SK-MEL-5 (cell line): ENCODE measurements at regions not wholly inside any gene's neighbourhood (a gene's known extent, or its start where the extent isn't known, plus 50 kb on each side); places are given as distances from the start of the nearest gene placed in this dataset.

Experiments
- DNase-seq: peaks from one replicate; pipeline ENCODE4 v3.0.0-alpha.2; 2016; ENCODE audit warnings: low read depth, low spot score
- in situ Hi-C: cut with HindIII; loops from 2 replicates; pipeline ENCODE4 v1.10.0; 2016; ENCODE audit warnings: low sequenced_read_pairs, high pct_unique_total_duplicates, low pct_unique_long_range_greater_than_20kb

- DNase-seq, result no peak
- in situ Hi-C loops, result no loop called here
Observed at GRCh38 chr18:40980171-40980570, 974.9 kb upstream of the PIK3C3 start.

- DNase-seq, result no peak
- in situ Hi-C loops, result no loop called here
Observed at GRCh38 chr18:40976050-40976449, 979.0 kb upstream of the PIK3C3 start.

DNA sequence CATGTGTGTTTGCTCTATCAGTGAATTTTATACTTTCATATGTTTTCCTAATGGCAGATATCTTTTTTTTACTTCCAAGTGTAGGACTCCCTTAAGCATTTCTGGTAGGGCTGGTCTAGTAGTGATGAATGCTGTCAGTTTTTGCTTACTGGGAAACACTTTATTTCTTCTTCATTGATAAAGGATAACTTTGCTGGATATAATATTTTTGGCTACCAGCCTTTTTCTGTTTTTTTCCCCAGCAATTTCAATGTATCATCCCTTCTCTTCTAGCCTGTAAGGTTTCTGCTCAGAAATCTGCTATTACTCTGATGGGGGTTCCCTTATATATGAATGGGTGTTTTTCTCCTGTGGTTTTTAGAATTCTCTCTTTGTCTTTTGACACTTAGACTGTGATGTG, 980.6 kb upstream of the PIK3C3 start:
- DNase-seq, result no peak
- in situ Hi-C loops, result no loop called here

DNA sequence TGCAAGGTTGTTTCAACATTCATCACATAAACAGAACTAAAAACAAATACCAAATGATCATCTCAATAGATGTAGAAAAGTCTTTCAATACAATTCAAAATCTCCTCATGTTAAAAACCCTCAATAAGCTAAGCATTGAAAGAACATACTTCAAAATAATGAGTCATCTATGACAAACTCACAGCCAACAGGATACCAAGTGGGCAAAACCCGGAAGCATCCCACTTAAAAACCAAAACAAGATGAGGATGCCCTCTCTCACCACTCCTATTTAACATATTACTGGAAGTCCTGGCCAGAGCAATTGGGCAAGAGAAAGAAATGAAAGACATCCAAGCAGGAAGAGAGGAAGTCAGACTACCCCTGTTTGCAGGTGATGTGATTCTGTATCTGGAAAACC, 992.2 kb upstream of the PIK3C3 start:
- no peak for DNase-seq
- in situ Hi-C loops, result no loop called here

DNA sequence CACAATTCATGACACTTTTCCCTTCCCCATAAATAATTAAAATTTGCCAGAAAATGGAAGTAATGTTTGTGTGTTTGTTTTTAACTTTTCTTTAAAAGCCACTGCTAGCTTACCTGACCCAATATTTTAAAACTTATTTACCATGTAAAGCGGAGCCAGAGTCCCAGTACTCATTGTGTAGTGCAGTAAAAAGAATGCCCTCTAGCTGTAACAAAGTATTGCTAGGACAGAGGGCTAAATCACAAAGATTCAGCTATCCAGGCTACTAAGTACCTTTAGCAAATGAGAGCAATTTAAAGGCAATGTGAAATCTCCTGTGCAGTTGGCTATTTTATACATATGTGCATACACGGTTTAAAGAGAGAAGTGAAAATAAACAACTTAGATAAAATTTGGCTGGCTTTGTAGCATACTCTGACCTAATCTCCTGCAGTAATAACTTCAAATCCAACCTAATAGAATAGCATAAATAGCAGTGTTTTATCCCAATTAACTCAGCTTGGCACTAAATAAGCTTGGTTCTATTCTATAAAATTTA, 997.4 kb upstream of the PIK3C3 start:
- in situ Hi-C loops, result no loop called here
- no peak for DNase-seq

GRCh38 chr18:40956213-40956612, 998.8 kb upstream of the PIK3C3 start:
- no peak for DNase-seq
- in situ Hi-C loops, result no loop called here

- no peak for DNase-seq
Observed at GRCh38 chr18:40955351-40955750, 999.7 kb upstream of the PIK3C3 start.

DNA sequence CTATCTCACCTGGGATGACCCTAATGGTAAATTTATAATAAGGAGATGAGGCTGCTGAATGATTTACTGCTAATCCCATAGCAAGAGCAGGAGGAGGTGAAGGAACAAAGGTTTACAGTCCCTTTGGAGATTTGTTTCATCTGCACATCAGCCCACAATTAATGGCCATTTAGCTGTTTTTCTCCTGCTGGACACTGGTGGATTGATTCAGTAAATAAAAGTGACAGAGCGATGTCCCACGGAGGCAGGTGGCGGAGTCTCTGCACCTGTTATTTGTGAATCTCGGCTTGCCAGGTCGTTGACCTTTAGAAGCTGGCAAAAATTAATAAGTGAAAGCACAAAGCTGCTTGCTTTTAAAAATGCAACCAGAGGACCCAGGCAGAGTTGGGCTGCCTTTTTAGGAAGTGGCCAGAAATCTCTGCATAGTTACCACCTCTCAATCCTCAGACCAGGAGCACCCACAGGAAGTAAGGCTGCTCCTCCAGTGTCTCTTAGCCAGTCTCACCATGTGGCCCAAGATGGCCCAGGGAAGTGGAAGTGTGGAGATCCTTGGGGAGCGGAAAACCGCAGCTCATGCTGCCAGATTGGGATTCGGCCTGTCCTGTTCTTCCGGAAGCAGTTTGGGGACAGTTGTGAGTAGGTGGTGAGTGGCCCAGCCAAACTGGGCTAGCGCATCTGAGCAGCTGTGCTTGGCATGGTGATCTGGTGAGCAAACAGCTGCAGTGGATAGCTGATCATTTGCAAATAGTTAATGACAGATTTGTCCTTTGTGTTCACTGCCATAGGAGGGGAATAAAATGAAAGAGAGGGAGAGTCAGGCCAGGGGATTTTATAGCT, 1005.7 kb upstream of the PIK3C3 start:
- DNase-seq, result no peak
- in situ Hi-C loops, result no loop called here

More at GRCh38 chr18:40955351-40955750, 999.7 kb upstream of the PIK3C3 start:
- in situ Hi-C loops, result no loop called here

DNA sequence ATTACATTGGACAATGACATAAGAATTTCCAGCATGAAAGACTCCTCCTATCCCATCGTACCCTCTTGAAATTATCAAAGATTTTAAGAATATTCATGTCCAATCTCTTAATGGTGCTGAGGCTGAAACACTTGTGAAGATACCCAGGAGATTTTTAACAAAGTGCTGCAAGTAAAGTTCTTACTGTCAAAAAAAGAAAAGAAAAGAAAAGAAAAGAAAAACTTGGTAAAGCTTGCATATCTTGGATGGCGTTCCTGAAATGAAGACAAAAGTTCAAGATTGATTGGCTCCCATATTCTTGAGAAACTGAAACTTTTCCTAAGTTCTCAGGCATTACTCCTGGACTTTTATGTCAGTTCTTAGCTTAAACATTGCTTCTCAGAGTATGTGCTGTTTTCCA, 1010.5 kb upstream of the PIK3C3 start:
- DNase-seq, result no peak
- in situ Hi-C loops, result no loop called here

GRCh38 chr18:40939656-40940515, 1015.1 kb upstream of the PIK3C3 start:
- no peak for DNase-seq
- in situ Hi-C loops, result no loop called here

DNA sequence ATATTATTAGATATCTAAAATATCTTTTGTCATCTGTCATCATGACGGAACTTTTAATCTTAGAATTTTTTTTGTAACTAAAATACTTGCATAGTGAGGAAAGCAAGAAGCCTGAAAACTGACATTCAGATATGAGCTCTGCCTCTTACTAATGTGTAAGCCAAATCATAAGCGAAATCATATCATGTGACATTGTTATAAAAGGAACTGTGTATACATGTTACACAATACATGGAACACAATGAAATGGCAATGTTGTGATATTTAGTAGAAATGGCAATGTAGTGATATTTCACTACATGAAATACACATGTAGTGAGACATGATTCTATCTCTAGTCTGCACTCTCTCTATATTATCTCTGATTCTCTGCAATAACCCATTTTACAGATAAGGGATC, 1016.4 kb upstream of the PIK3C3 start:
- in situ Hi-C loops, result no loop called here

DNA sequence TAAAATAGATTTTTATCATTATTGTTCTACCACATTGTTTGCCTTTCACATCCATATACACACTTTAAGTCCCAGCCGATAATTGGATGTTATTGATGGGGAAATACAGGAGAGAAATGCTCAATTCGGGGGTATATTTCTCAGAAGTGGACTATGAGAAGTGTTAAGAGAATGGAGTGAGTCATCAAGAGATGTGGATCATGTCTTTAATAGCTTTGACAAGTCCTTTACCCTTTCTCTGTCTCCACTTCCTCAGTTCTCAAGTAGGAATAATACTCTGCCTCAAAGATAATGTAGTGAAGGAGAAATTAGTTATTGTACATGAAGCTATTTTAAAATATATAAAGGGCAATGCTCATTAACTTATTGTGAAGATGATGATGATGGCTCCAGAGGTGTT, 1017.6 kb upstream of the PIK3C3 start:
- in situ Hi-C loops, result no loop called here
- no peak for DNase-seq

More for the DNA sequence above, 1016.4 kb upstream of the PIK3C3 start:
- no peak for DNase-seq

- DNase-seq, result peak; percentile 74
- in situ Hi-C loops, result no loop called here
Observed at GRCh38 chr18:40935423-40935822, 1019.6 kb upstream of the PIK3C3 start.

DNA sequence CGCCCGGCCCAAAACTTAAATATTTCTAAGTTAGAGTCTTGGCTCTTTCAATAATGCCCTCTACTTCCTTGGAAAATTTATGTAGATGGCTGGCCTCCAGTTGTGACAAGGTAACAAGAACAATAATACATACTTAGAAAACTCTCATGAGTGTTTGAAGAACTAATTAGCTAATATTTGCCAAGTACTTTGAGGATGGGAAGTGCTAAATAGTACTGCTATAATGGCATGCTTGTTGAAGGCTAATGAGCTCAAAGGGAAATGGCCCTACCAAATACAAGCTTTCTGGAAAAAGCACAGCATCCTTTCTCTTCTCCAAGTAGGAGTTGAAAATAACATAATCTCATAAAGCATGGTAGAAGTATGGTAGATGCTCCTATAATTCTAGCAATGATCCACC, 1022.2 kb upstream of the PIK3C3 start:
- no peak for DNase-seq
- in situ Hi-C loops, result no loop called here

- in situ Hi-C loops, result no loop called here
- DNase-seq, result no peak
Observed at GRCh38 chr18:40930211-40930882, 1024.7 kb upstream of the PIK3C3 start.

- DNase-seq, result no peak
- in situ Hi-C loops, result no loop called here
Observed at GRCh38 chr18:40929399-40929798, 1025.6 kb upstream of the PIK3C3 start.

DNA sequence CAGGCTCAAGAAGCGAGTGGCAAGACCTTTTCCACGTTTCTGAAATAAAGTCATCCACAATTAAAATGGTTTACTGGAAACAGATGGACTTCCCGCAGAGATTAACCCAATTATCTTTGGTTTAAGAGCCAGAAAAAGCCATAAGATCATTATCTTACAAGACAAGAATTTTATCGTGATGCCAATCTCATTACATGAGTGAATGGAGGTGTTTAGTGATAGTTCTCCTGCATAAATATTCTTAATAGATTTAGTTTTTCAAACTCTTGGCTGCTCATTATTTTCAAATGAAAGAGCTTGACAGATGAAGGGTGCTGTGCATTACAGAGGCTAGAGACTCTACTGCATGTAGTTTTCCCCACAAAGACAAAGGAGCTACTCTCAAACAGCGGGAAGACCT, 1028.4 kb upstream of the PIK3C3 start:
- in situ Hi-C loops, result no loop called here

DNA sequence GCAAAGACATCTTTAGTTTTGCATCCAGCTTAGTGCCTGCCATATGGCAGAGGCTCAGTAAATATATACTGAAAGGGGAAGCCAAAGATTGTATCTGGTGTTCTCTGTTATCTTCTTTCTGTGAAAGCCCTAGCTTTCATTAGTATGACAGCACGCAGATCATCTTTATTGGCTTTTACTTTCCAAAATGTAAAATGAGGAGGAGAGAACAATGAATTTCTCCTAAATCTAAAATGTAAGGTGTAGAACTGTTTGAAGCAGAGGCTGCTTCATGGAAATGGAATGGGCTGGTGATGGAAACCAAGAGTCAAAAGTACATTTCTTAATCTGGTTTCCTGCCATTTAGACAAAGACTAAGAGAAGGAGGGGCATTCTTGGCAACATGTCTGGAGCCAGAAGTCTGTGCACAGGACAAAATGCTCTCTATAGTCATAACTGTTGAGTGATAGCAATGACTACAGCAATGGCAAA, 1029.9 kb upstream of the PIK3C3 start:
- in situ Hi-C loops, result no loop called here
- no peak for DNase-seq

More for the DNA sequence above, 1028.4 kb upstream of the PIK3C3 start:
- no peak for DNase-seq
